ENCODE measurements at regions not wholly inside any gene's neighbourhood (a gene's known extent, or its start where the extent isn't known, plus 50 kb on each side); places are given as distances from the start of the nearest gene placed in this dataset.

DNA sequence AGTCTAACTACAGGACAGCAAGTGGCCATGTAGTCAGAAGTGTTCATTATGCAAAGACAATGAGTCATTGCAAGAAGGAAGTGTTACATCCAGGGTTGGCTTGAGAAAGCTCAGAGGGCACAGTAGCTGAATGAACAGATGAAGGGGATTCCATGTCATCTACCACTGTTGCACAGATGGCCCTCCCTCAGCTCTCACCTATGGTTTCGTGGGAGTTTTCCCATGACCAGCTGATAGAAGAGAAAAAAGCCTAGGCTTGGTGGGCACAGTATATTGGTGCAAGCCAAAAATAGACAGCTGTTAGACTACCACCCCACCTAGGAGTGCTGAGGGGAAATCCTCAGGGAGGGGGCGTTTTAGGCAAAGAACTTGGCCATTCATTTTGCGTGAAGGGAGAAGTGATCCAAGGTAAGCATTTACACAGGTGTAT is 217.0 kb downstream of the DMRT2 start:
- peak; percentile 23 for DNase-seq (ENCODE audit: low read depth)

DNA sequence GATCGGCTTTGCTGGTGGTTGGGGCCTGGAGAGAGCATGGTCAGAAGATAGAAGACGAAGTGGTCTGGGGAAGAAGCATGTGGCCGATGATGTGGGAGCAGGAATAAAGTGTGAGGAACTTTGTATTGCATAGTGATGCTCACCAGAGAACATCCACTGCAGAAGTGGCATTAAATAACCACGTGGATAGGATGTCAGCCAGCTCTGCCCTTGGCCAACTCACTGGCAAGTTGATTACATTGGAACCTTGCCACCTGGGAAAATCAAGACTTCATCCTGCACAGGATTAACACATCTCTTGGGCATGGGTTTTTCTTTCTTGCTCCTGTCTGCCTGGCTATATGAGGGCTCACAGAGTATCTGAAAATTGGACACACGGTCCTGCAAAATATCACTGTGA is 217.4 kb downstream of the DMRT2 start:
- peak; percentile 29 for DNase-seq (ENCODE audit: low read depth)

DNA sequence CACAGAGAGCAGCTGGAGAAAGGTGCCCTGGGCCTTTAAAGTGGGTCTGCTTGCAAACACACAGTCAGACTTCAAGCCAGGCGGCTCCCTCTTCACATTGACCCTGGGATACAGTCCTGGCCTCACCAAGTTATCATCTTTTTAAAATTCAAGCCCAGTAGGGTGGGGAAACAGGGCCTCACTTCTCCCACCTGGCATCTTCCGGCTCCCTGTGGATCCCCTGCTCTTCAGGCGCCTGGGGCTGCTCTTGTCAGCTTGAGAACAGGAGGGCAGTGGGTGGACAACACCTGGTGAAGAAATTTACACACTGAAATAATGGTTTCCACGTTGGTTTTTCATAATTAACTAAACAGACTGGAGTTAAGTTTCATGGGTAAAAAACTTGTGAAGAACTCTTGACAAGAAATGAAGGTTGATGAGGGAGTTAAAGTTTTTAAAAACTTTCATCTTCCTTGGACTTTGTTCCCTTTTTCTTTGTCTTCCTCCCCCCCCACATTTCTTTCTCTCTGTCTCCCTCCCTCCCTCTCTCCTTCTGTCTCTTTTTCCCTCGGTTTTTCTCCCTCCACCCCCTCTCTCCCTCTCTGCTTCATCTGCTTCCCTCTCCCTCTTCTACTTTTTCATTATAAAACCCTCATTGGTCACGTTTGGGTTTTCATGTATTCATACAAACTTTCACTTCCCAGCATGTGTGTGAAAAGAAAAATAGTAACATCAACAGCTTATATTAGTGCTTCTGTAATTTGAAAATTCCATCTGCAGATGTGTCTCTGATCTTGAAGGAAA is 219.6 kb downstream of the DMRT2 start:
- DNase-seq (ENCODE audit: low read depth) = no peak

DNA sequence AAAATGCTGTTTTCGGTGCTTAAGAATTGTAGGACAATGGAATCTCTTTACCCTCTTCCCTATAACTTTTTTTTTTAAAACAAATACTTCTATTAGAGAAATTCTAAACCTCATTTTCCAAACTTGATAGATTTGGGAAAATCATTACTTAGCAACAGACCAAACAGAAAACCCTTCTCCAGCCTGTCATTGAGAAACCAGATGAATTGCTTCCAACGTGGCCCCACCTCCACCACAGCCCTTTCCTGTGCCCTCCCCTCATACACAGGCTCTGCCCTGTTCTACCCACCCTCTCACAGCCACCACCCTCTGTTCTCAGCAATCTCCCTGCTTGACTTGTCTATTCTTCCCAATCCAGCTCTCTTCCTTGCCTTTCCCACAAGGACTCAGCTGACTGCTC is 221.2 kb downstream of the DMRT2 start:
- no peak for DNase-seq (ENCODE audit: low read depth)

DNA sequence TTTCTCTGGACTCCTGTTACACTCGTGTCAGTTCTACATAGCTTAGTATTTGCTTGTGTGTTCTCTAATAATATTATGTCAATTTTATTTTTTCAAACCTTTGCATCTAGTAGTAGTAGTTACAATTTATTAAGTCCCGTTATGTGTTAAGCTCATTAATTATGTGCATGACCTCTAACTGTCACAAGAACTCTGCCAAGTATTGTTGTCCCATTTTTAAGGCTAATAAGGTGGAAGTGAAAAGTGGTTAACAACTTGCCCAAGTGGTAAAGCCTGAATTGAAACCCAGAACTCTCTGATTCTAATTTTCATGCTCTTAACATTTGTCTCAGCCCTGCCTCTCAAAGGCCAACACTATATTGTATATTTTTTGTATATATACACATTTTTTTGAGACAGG is 221.6 kb downstream of the DMRT2 start:
- no peak for DNase-seq (ENCODE audit: low read depth)

DNA sequence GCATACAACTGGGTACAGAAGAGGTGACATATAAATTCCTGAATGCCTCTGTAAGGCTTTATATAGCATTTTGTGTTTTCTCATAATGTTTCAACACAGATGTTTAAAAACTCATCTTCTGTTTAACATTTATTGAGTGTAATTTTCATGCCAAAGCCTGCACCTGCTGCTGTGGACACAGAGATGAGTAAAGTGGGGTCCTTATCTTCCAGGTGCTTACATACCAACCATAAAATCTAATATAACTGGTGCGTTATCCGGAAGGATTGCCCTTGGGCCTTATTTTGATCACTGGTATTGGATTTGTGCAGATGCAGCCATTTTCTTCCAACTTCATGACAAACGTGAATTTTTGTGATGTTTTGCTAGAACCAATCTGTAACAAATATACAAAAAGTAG is 222.3 kb downstream of the DMRT2 start:
- DNase-seq (ENCODE audit: low read depth) = no peak

DNA sequence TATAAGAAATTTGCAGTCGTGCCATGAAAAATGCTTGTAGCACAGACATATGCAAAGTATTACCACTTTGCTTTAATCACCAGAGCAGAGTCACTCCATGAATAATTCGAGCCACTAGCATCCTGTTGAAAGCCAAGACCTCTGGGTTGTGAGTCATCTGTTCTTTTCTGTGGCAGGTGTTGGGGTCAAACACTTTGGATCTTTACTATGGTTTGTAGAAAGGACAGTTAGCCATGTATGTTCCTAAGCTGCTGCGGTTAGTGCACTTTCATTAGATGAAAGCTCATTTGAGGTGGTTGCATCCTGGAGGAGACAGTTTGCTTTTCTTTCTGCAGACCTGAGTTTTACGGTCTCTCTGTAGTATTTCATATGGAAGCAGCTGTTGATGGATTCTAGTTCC is 223.7 kb downstream of the DMRT2 start:
- DNase-seq (ENCODE audit: low read depth) = peak; percentile 35

DNA sequence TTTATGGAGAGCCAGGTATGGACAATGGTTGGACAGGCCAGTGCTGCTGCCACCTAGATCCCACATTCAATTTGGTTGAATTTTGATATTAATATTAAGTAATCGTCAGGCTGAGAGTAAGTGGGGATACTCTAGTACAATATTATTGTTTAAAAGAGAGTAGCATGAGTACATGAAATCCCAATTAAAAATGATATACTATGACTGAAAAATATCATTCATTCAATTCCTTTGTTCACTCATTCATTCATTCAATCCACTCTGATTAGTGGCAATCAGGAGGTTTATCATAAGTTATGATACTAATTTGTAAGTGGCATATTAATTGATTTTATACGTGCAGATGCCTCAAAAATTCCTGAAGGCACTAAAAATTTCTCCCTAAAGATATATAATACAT is 224.2 kb downstream of the DMRT2 start:
- DNase-seq (ENCODE audit: low read depth) = no peak

DNA sequence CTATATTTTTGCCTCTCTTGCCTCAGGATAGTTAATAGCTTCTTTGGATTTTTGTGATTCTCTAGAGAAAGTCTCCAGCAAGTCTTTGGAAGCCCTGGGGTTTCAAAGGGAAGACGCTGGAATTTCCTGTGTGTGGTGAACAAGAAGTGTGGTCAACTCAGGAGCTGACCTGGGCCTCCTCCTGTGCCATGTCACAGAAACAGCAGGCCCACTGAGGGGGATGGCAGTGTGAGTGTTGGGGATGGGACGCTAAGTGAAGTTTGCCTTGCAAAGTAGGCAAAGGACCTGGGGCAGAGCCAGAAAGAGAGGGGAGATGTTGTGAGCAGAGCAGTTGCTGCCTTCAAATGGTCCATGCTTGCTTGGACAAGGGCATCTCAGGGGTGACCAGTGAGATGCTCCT is 226.3 kb downstream of the DMRT2 start:
- no peak for DNase-seq (ENCODE audit: low read depth)

DNA sequence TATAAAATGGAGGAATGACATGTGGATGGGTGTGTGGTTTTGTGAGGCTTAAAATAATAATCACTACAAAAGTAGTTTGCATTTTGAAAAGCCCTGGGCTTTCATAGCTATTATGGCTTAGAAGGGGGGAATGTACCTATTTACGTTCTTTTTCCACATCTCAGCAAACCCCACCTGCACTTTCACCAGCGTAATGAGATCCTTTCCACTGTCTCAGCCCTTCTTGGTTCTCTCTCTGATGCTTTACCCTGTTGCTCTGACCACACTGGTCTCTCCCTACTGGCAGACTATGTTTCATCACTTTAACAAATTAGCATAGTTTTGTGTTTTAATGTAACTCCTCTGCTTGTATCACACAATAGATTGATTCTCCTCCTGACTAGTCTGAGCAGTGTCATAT is 234.6 kb downstream of the DMRT2 start:
- no peak for DNase-seq (ENCODE audit: low read depth)

DNA sequence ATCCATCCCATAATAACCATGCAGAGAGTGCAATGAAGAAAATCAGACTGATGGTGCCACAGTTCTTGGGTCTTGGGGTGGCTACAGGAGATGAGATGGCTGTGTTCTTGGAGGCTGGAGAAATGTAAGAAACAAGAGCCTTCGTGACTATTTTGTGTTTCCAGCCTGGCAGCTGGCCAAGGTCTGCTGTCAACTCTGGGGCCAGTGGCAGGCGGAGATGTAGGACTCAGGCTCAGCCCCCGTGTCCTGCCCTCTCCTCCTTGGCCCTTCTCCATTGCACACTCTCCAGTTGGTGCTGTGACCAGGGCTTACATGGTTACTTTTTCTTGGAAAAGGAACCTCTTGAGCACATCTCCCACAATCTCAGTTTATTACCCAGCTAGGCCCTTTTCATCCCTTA is 235.4 kb downstream of the DMRT2 start:
- no peak for DNase-seq (ENCODE audit: low read depth)

DNA sequence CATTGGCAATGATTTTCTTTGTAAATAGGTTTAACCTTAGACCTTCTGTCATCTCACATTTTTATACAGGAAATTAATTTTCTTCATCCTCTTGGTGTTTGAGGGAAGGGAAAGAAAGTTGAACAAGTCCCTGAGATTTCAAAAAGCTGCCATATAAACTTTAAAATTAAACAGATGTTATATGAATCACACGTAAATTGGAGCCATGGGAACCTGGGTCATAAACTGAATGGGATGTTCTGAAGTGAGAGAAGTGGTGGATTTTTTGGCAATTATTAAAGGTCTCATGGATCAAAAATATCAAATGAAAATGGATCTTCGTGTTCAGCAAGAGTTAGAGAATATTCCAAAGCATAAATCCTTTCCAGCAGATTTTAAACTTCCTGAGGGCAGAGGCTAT is 242.2 kb downstream of the DMRT2 start:
- DNase-seq (ENCODE audit: low read depth) = no peak

DNA sequence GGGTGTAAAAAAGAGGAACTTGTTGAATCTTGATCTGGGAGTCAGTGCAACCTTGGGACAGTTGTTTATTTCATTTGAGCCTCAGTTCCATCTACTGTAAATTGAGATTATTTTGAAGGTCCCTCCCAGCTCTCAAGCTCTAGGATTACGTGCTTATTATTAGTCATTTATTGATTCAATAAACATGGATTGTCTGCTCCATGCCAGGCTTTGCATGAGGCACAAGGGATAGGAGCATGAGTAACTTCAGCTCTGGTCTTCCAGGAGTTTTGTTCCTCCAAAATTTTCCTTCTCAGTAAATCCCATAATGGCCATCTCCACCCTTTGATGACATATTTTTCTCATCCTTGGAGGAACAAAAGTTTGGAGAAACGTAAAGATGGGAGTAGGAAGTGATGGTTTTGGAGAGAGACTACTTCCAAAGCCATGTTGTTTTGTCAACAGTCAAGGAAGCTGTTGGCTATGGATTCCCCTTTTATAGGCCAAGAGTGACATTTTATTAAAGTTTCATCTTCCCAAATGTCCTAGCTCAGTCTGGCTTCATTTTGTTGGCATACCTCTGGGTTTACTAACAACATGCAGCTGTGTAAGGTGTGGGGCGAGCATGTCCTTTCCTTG is 244.6 kb downstream of the DMRT2 start:
- no peak for DNase-seq (ENCODE audit: low read depth)

DNA sequence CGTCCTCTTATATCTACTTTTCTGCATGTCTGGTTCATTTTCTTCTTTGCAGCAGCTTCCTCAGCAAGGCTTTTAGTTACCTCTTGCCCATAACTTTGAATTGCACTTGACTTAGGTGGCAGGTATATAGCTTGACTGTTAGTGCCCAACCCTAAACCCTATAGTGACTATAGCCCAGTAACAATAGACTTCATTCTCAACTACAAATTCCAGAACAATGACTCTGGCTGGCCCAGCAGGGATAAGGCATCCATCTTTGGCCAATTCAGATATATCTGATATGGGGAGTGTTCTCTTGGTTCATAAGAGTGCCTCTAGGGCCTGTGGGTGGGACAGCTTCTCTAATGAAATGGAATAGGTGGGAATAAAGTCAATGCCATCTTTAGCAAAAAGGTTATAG is 246.2 kb downstream of the DMRT2 start:
- no peak for DNase-seq (ENCODE audit: low read depth)

DNA sequence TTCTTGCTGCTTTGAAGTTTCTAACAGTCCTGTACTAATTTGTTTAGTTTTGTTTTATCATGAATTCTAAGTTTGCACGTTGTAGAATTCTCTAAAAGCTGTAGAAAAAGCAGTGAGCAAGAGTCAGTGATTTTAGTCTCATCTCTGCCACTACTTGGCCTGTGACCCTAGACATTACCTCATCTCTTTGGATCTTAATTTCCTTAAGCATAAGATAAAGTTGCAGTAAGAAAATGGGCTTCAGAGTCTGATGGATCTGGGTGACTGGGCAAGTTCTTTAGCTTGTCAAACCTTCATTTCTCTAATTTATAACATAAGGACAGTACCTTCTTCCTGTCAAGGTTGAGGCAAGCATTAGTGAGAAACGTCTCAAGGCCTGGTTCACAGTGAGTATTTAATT is 247.9 kb downstream of the DMRT2 start:
- DNase-seq (ENCODE audit: low read depth) = no peak

DNA sequence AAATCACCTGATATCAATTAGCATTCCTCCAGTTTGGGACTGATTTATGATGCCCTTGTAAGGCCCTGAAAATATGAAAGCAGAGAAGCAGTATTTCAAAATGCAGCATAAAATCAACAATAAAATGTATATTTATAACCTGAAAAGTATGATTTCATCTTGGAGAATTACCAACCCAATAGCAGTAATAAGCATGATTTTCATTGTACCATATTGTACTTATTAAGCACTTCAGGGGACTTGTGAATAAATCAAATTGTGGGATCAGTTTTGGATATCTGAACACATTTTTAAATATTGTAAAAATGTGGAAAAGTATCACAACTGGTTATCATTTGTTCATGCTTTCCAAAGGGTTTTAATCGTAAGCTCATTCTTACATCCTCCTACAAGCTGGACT is 250.8 kb downstream of the DMRT2 start:
- no peak for DNase-seq (ENCODE audit: low read depth)

DNA sequence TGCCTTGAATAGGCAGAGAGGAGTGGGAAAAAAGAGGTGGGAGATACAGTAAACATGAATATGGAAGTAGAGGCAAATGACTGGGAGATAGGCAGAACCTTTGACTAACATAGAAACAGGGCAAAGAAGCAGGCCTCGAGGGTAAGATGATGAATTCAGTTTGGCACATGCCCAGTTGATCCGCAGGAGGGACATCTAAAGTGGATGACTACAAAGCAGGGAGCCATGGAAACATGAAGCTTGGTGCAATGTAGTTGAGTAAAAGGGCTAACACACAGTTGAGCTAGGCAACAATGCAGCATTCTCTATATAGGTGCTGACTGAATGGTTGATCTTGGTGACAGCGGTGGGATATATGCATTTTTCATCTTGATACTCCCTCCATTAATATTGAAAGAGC is 253.8 kb downstream of the DMRT2 start:
- DNase-seq (ENCODE audit: low read depth) = no peak

DNA sequence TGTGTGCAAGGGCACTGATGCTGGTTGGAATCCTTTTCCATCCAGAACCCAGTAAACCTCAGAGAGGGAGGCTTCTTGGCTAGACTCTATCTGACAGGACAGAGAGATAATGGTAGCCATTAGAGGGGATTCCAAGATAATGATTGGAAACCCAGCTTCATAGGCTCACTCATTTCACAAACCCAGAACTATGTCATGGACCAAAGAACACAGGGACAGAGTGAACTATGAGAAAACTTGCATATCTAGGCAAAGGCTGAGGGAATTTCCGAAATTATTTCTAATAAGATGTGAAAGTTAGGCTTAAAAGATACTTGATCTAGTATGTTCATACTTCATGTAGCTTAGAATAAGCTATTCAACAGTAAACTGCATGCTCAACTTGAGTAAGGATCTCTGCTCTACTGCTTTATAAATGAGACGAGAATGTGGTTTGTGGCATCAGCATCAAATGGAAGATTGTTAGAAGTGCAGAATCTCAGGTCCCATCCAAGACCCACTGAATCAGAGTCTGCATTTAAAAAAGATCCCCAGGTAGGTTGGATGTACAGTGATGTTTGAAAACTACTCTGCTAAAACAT is 261.4 kb downstream of the DMRT2 start:
- no peak for DNase-seq (ENCODE audit: low read depth)

DNA sequence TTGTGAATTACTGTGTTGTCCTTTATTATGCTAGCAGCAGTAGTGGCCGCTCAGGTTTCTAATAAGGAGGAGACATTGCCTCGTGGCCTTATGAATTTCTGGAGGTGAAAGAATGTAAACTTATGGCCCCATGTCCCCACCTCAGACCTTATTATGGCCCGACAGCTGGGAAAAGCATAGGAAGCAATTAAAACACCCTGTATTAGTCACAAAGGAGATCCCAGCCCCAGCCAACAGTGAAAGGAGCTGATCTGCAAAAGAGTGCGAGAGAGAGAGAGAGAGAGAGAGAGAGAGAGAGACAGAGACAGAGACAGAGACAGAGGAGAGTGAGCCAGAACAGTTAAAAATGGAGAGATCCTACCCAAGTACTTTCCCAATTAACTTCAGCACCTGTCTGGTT is 269.3 kb downstream of the DMRT2 start:
- no peak for DNase-seq (ENCODE audit: low read depth)

DNA sequence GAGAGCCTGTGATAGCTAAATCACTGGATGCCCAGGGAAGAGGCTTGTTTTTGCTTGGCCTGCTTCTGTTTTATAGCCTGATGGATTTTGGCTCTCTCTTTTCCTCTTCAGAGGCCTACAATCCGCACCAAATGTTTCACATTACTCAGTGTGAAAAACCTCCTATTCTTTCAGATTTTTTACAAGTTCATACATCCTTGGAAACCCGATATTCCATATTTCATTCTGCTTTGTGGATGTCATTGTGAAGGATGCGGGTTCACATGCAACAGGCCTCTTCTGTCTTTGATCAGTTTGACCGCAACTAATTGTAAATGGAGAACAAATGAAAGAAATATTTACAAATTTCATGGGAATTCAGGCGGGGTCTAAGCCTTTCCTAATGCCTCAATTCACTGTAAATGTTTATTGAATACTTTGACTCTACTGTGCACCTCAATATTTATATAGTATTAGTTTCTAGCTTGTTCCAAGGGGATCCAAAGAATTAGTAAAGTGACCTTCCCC is 269.9 kb downstream of the DMRT2 start:
- DNase-seq (ENCODE audit: low read depth) = no peak

DNA sequence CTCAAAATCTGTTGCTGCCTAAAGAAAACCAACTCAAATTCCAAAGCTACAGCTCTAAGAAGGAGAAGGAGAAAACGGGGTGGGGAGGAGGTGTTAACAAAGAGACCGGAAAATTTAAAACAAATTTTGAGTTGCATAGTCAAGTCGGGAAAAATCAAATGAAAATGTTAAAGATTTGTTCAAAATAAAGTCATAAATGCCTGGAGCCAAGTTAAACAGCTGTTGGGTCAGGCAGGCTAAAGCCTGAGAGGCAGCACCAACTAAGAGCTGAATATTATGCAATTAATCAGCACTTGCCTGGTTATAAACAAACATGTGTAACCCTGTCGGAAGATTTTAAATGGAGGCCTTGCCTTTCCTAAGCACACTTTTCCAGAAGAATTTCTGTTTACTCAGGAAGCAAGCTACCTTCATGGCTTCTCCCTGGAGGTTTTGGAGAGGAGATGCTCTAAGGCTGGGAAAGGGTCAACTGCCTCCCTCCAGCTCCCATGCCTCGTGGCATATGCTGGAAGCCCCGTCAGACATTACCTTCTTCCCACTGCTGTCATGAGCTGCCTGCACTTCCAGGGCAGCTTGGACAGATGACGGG is 270.5 kb downstream of the DMRT2 start:
- DNase-seq (ENCODE audit: low read depth) = no peak

DNA sequence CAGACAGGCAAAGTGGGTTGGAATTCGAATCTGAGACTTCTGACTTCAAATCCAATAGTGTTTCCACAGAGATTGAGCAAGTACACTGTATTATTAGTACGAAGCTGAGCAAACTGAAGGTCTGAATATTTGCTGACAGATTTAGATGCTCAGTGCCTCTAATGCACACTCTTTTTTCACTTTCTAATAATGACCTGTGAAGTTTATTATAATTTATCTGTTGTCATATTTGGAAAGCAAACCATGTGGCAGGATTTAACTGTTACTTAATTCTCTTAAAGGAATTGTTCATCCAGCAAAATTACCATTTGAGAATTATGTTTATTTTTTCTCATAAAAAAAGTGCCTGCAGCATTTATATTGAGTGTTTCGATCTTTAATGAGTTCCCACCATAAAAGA is 277.3 kb downstream of the DMRT2 start:
- DNase-seq (ENCODE audit: low read depth) = no peak

DNA sequence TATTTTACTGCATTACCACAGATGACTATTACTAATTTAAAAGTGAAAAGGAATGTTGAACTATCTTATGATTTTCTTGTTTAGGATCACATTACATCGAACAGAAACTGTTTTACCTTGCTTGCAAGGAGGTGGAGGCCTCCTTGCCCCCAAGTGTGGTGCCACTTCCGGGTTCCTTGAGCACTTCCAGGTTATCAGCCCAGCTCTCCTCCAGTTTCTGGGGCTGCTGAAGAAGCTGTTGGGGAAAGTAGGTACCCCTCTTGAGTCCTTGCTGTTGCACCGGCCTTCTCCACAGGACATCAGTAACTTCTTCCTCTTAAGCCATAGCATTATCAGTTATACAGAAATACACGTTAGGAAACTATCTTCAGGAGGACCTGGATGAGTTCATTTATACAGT is 278.2 kb downstream of the DMRT2 start:
- DNase-seq (ENCODE audit: low read depth) = no peak

Data from renal cortical epithelial cell (primary cell).